Uterus (tissue), 2 donors: ENCODE measurements at regions not wholly inside any gene's neighbourhood (a gene's known extent, or its start where the extent isn't known, plus 50 kb on each side); places are given as distances from the start of the nearest gene placed in this dataset.

Experiments used
- POLR2A ChIP-seq, 2 donors: fragments of 450-650 bp; IDR thresholded peaks; one replicate each; pipeline ENCODE4 v1.6.1; 2016; ENCODE audit warnings: antibody characterized with exemption in 2 of 2, mild to moderate bottlenecking in 1 of 2, moderate library complexity in 1 of 2
- TF ChIP-seq, protein P1 (sequence below), 4 experiments: fragments of 200-600 bp in 2 of 4; fragments of 450-650 bp in 2 of 4; sonication (generic) in 2 of 4; IDR thresholded peaks; one replicate each; pipeline ENCODE4 v1.5.1; 2016 to 2019; ENCODE audit warnings: antibody characterized with exemption in 4 of 4, mild to moderate bottlenecking in 2 of 4, moderate library complexity in 1 of 4

DNA sequence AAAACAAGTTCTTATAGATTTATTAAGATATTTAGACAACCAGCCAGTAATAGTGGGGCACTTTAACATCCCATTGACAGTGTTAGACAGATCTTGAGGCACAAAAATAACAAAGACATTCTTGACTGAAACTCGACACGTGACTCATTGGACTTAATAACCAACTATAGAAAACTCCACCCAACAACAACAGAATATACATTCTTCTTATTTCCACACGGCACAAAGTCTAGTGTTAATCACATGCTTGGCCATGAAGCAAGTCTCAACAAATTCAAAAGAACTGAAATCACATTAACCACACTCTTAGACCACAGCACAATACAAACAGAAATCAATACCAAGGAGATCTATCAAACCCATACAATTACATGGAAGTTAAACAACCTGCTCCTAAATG is 138.1 kb downstream of the ARL5B start:
- TF ChIP-seq, protein P1, sequence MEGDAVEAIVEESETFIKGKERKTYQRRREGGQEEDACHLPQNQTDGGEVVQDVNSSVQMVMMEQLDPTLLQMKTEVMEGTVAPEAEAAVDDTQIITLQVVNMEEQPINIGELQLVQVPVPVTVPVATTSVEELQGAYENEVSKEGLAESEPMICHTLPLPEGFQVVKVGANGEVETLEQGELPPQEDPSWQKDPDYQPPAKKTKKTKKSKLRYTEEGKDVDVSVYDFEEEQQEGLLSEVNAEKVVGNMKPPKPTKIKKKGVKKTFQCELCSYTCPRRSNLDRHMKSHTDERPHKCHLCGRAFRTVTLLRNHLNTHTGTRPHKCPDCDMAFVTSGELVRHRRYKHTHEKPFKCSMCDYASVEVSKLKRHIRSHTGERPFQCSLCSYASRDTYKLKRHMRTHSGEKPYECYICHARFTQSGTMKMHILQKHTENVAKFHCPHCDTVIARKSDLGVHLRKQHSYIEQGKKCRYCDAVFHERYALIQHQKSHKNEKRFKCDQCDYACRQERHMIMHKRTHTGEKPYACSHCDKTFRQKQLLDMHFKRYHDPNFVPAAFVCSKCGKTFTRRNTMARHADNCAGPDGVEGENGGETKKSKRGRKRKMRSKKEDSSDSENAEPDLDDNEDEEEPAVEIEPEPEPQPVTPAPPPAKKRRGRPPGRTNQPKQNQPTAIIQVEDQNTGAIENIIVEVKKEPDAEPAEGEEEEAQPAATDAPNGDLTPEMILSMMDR (IDR thresholded peaks at IDR 0.05) = no peak
- TF ChIP-seq POLR2A (IDR thresholded peaks at IDR 0.05) = no peak
